Natural killer cell treated with Interleukin-12 subunit alpha and Interleukin-12 subunit beta and Interleukin-15 and Interleukin-18, amount 100 ng/mL, for 72 hours (primary cell): ENCODE measurements at regions not wholly inside any gene's neighbourhood (a gene's known extent, or its start where the extent isn't known, plus 50 kb on each side); places are given as distances from the start of the nearest gene placed in this dataset.
A peak's percentile ranks its signal among the peaks of the same experiment; 100 is the strongest.

Source experiments
- ATAC-seq, 2 donors: fragments of 150-1000 bp; cut with Tn5 transposase in 1 of 2; sonication (Bioruptor Pico), chemical (Tn5 transposase) in 1 of 2; 2 replicates each; pipeline ENCODE4 v1.10.0; 2021
- DNase-seq: peaks from one replicate; pipeline ENCODE4 v3.0.0; 2022; ENCODE audit warnings: low spot score
- H3K27ac Mint-ChIP-seq, 2 donors: 1 replicate in 1 of 2; 2 replicates in 1 of 2; pipeline ENCODE4 v1.8.0; 2022; ENCODE audit warnings: mixed read lengths in 2 of 2, mild to moderate bottlenecking in 1 of 2, moderate library complexity in 1 of 2
- H3K27me3 Mint-ChIP-seq, 2 donors: 1 replicate in 1 of 2; 2 replicates in 1 of 2; pipeline ENCODE4 v1.8.0; 2022; ENCODE audit warnings: mixed read lengths in 2 of 2
- H3K36me3 Mint-ChIP-seq: one replicate; pipeline ENCODE4 v1.8.0; 2022; ENCODE audit warnings: mixed read lengths
- H3K4me1 Mint-ChIP-seq, 2 donors: 1 replicate in 1 of 2; 2 replicates in 1 of 2; pipeline ENCODE4 v1.8.0; 2022; ENCODE audit warnings: low read depth in 2 of 2, mixed read lengths in 2 of 2, mild to moderate bottlenecking in 1 of 2
- H3K4me3 Mint-ChIP-seq: one replicate; pipeline ENCODE4 v1.8.0; 2022; ENCODE audit warnings: mixed read lengths
- H3K9me3 Mint-ChIP-seq: 2 replicates; pipeline ENCODE4 v1.8.0; 2022; ENCODE audit warnings: mixed read lengths

- no peak for DNase-seq
- Mint-ChIP-seq H3K36me3 (peaks cover 4% of the 10 kb centered on the region), H3K4me3 (no peak overlapping the region), H3K27me3 (peaks cover 4 to 16% of the 10 kb centered on the region in 2 donors), H3K4me1 (peaks cover 4 to 9% of the 10 kb centered on the region in 2 donors), H3K27ac (no peak overlapping the region), H3K9me3 (peaks cover 2% of the 10 kb centered on the region)
- no peak for ATAC-seq
These were observed 61.6 kb downstream of the GADD45G start for GRCh38 chr9:89666364-89666763.

- Mint-ChIP-seq H3K36me3 (peaks cover 6% of the 10 kb centered on the region), H3K9me3 (peaks cover 6% of the 10 kb centered on the region), H3K4me1 (peaks cover 5 to 11% of the 10 kb centered on the region in 2 donors), H3K27ac (no peak overlapping the region), H3K4me3 (no peak overlapping the region), H3K27me3 (peaks cover under 1 to 11% of the 10 kb centered on the region in 2 donors)
- ATAC-seq (no peak), DNase-seq (no peak)
These were observed 62.1 kb downstream of the GADD45G start for GRCh38 chr9:89666950-89667349.

GRCh38 chr9:89667726-89668125 lies 62.9 kb downstream of the GADD45G start:
- no peak for DNase-seq
- Mint-ChIP-seq H3K27me3 (peaks cover 0 to 8% of the 10 kb centered on the region in 2 donors), H3K27ac (no peak overlapping the region), H3K9me3 (peaks cover 6% of the 10 kb centered on the region), H3K36me3 (peaks cover 6% of the 10 kb centered on the region), H3K4me1 (peaks cover 5 to 11% of the 10 kb centered on the region in 2 donors), H3K4me3 (no peak overlapping the region)
- ATAC-seq, result no peak

GRCh38 chr9:89668216-89668865 lies 63.5 kb downstream of the GADD45G start:
- no peak overlapping the region for H3K4me3 Mint-ChIP-seq
- peaks cover 0 to 8% of the 10 kb centered on the region in 2 donors for H3K27me3 Mint-ChIP-seq
- ATAC-seq, result peak in 1 of 2 donors; percentile 43
- H3K4me1 Mint-ChIP-seq, result peaks cover 5 to 13% of the 10 kb centered on the region in 2 donors
- peaks cover 6% of the 10 kb centered on the region for H3K36me3 Mint-ChIP-seq
- no peak for DNase-seq
- H3K27ac Mint-ChIP-seq, result peak overlapping the region in 1 of 2 donors; percentile 5
- peaks cover 6% of the 10 kb centered on the region for H3K9me3 Mint-ChIP-seq

- Mint-ChIP-seq H3K9me3 (peaks cover 6% of the 10 kb centered on the region), H3K27me3 (peaks cover 0 to 8% of the 10 kb centered on the region in 2 donors), H3K4me1 (peaks cover 5 to 13% of the 10 kb centered on the region in 2 donors), H3K27ac (peak overlapping the region in 1 of 2 donors; percentile 5), H3K4me3 (no peak overlapping the region), H3K36me3 (peaks cover 6% of the 10 kb centered on the region)
- DNase-seq, result no peak
- no peak for ATAC-seq
These were observed 64.0 kb downstream of the GADD45G start for GRCh38 chr9:89668866-89669246.

- Mint-ChIP-seq H3K4me3 (no peak overlapping the region), H3K27me3 (peaks cover 0 to 8% of the 10 kb centered on the region in 2 donors), H3K27ac (no peak overlapping the region), H3K9me3 (peaks cover 6% of the 10 kb centered on the region), H3K4me1 (peaks cover 5 to 13% of the 10 kb centered on the region in 2 donors), H3K36me3 (peaks cover 6% of the 10 kb centered on the region)
- DNase-seq (no peak), ATAC-seq (no peak)
These were observed 64.6 kb downstream of the GADD45G start for GRCh38 chr9:89669361-89669842.

- Mint-ChIP-seq H3K36me3 (peaks cover 6% of the 10 kb centered on the region), H3K27ac (no peak overlapping the region), H3K4me3 (no peak overlapping the region), H3K9me3 (peaks cover 6% of the 10 kb centered on the region), H3K4me1 (peaks cover 5 to 13% of the 10 kb centered on the region in 2 donors), H3K27me3 (peaks cover 0 to 8% of the 10 kb centered on the region in 2 donors)
- no peak for ATAC-seq
- DNase-seq, result no peak
These were observed 65.3 kb downstream of the GADD45G start for GRCh38 chr9:89670114-89670513.

- Mint-ChIP-seq H3K4me3 (no peak overlapping the region), H3K27ac (peak overlapping the region; percentile 10 to 70), H3K27me3 (peaks cover 0 to 5% of the 10 kb centered on the region in 2 donors), H3K4me1 (peaks cover 5 to 13% of the 10 kb centered on the region in 2 donors), H3K36me3 (peaks cover 6% of the 10 kb centered on the region), H3K9me3 (peaks cover 6% of the 10 kb centered on the region)
- DNase-seq (no peak), ATAC-seq (no peak)
These were observed 66.1 kb downstream of the GADD45G start for GRCh38 chr9:89670801-89671434.

GRCh38 chr9:89674667-89675057 lies 69.8 kb downstream of the GADD45G start:
- H3K4me3 Mint-ChIP-seq, result no peak overlapping the region
- ATAC-seq, result peak in 1 of 2 donors; percentile 18
- H3K27ac Mint-ChIP-seq, result no peak overlapping the region
- H3K4me1 Mint-ChIP-seq, result peaks cover 5 to 9% of the 10 kb centered on the region in 2 donors
- peaks cover 0 to 2% of the 10 kb centered on the region in 2 donors for H3K27me3 Mint-ChIP-seq
- peaks cover 6% of the 10 kb centered on the region for H3K9me3 Mint-ChIP-seq
- DNase-seq, result no peak
- peaks cover 6% of the 10 kb centered on the region for H3K36me3 Mint-ChIP-seq

GRCh38 chr9:89675058-89675742 lies 70.4 kb downstream of the GADD45G start:
- Mint-ChIP-seq H3K9me3 (peaks cover 6% of the 10 kb centered on the region), H3K27ac (no peak overlapping the region), H3K27me3 (peaks cover 0 to 2% of the 10 kb centered on the region in 2 donors), H3K36me3 (peaks cover 6% of the 10 kb centered on the region), H3K4me1 (peaks cover 5 to 9% of the 10 kb centered on the region in 2 donors), H3K4me3 (no peak overlapping the region)
- peak; percentile 29 to 36 for ATAC-seq
- DNase-seq, result no peak

GRCh38 chr9:89676281-89676680 lies 71.5 kb downstream of the GADD45G start:
- Mint-ChIP-seq H3K9me3 (peaks cover 4% of the 10 kb centered on the region), H3K4me3 (no peak overlapping the region), H3K4me1 (peaks cover 2 to 7% of the 10 kb centered on the region in 2 donors), H3K27ac (no peak overlapping the region), H3K36me3 (peaks cover 3% of the 10 kb centered on the region), H3K27me3 (peaks cover 0 to 2% of the 10 kb centered on the region in 2 donors)
- ATAC-seq (no peak), DNase-seq (no peak)

- Mint-ChIP-seq H3K36me3 (no peaks in the 10 kb centered on the region), H3K9me3 (no peaks in the 10 kb centered on the region), H3K27ac (no peak overlapping the region), H3K4me3 (no peak overlapping the region), H3K27me3 (peaks cover 0 to 2% of the 10 kb centered on the region in 2 donors), H3K4me1 (peaks cover 0 to 1% of the 10 kb centered on the region in 2 donors)
- no peak for DNase-seq
- no peak for ATAC-seq
These were observed 73.0 kb downstream of the GADD45G start for GRCh38 chr9:89677702-89678395.

GRCh38 chr9:89678396-89679015 lies 73.7 kb downstream of the GADD45G start:
- Mint-ChIP-seq H3K27ac (peak overlapping the region in 1 of 2 donors; percentile 27), H3K9me3 (no peaks in the 10 kb centered on the region), H3K4me1 (no peaks in the 10 kb centered on the region), H3K36me3 (no peaks in the 10 kb centered on the region), H3K4me3 (no peak overlapping the region), H3K27me3 (peaks cover 0 to 2% of the 10 kb centered on the region in 2 donors)
- DNase-seq (no peak), ATAC-seq (no peak)
